ENCODE measurements at regions not wholly inside any gene's neighbourhood (a gene's known extent, or its start where the extent isn't known, plus 50 kb on each side); places are given as distances from the start of the nearest gene placed in this dataset.

DNA sequence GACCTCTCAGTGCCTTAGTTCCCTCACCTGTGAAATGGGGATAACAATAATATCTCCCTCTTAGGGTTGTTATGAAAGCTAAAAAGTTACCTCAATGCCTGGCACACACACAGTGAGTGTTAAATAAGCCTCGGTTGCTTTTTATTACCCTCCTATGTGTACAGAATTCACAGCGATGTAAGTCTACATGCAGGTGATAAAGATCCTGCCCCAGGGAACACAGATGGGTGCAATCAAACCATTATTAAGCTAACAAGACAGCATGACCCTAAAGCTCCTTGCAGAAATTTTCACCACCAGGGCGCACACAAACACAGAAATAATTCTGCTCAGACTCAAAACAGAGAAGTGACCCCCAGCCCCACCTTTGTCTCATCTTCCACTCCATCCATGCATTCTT lies 261.9 kb downstream of the SNX10 start:
- TF ChIP-seq POLR2A (IDR thresholded peaks at IDR 0.05; ENCODE audit: low read depth, low read length) (no peak), RCOR1 (IDR thresholded peaks at IDR 0.05; ENCODE audit: insufficient replicate concordance, low read length) (no peak), MAFK (IDR thresholded peaks at IDR 0.05; ENCODE audit: low read depth, low read length) (no peak), MAZ (IDR thresholded peaks at IDR 0.05; ENCODE audit: borderline replicate concordance, low read depth, low read length) (no peak), BHLHE40 (IDR thresholded peaks at IDR 0.05; ENCODE audit: low read depth, low read length) (no peak), RAD21 (IDR thresholded peaks at IDR 0.05; ENCODE audit: low read length) (no peak)
- TF ChIP-seq, protein P1, sequence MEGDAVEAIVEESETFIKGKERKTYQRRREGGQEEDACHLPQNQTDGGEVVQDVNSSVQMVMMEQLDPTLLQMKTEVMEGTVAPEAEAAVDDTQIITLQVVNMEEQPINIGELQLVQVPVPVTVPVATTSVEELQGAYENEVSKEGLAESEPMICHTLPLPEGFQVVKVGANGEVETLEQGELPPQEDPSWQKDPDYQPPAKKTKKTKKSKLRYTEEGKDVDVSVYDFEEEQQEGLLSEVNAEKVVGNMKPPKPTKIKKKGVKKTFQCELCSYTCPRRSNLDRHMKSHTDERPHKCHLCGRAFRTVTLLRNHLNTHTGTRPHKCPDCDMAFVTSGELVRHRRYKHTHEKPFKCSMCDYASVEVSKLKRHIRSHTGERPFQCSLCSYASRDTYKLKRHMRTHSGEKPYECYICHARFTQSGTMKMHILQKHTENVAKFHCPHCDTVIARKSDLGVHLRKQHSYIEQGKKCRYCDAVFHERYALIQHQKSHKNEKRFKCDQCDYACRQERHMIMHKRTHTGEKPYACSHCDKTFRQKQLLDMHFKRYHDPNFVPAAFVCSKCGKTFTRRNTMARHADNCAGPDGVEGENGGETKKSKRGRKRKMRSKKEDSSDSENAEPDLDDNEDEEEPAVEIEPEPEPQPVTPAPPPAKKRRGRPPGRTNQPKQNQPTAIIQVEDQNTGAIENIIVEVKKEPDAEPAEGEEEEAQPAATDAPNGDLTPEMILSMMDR (conservative IDR thresholded peaks at IDR 0.05; ENCODE audit: low read depth, low read length), result no peak
